AG04449 (cell line): ENCODE measurements at regions not wholly inside any gene's neighbourhood (a gene's known extent, or its start where the extent isn't known, plus 50 kb on each side); places are given as distances from the start of the nearest gene placed in this dataset.

Source experiments
- CTCF ChIA-PET: fragments of 350-600 bp; formaldehyde crosslinking; extraction: SDS; loops from one replicate; lab custom pipeline; 2021; ENCODE audit warnings: antibody characterized with exemption; lab: Yijun Ruan, JAX
- POLR2A ChIA-PET: fragments of 400-600, 350-600 bp; formaldehyde crosslinking; extraction: SDS; loops from one replicate; lab custom pipeline; 2020; ENCODE audit warnings: antibody characterized with exemption, inconsistent platforms; lab: Yijun Ruan, JAX
- DNase-seq: peaks from one replicate; pipeline ENCODE4 v3.0.0-alpha.2; 2010; ENCODE audit warnings: low read depth, low spot score
- H3K4me3 ChIP-seq: 2 replicates; pipeline ENCODE4 v1.5.1; 2011; ENCODE audit warnings: low read depth, mild to moderate bottlenecking, control low read depth, low read length
- TF ChIP-seq, protein P1 (sequence below): IDR thresholded peaks from one replicate; pipeline ENCODE4 v1.5.1; 2011; ENCODE audit warnings: mild to moderate bottlenecking, moderate library complexity, low read length, control low read depth, inconsistent platforms; ENCODE audit not compliant: insufficient read depth; ENCODE audit errors: missing control alignments

DNA sequence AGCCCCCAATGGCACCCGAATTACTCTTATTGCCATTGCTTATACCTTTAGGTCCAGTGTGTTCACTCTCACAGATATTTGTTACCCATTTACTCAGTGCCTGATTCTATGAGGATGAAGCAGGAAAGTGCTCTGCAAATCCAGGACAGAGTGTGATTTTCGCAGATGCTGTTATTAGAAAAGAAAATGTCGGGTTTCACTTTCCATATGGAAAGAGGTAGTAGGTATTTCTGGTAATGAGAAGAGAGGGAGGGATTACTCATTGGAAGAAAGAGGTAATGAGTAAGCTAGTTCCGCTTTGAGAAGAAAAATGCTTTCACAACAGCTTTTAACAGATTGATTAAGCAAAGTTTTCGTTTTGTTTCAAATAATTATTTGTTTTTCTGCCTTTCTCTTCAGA, 336.3 kb upstream of the CFAP20DC start:
- H3K4me3 ChIP-seq = no peak overlapping the region
- CTCF ChIA-PET = no interaction called here
- TF ChIP-seq, protein P1, sequence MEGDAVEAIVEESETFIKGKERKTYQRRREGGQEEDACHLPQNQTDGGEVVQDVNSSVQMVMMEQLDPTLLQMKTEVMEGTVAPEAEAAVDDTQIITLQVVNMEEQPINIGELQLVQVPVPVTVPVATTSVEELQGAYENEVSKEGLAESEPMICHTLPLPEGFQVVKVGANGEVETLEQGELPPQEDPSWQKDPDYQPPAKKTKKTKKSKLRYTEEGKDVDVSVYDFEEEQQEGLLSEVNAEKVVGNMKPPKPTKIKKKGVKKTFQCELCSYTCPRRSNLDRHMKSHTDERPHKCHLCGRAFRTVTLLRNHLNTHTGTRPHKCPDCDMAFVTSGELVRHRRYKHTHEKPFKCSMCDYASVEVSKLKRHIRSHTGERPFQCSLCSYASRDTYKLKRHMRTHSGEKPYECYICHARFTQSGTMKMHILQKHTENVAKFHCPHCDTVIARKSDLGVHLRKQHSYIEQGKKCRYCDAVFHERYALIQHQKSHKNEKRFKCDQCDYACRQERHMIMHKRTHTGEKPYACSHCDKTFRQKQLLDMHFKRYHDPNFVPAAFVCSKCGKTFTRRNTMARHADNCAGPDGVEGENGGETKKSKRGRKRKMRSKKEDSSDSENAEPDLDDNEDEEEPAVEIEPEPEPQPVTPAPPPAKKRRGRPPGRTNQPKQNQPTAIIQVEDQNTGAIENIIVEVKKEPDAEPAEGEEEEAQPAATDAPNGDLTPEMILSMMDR = no peak
- POLR2A ChIA-PET = no interaction called here
- DNase-seq = no peak

GRCh38 chr3:59385547-59385946, 335.7 kb upstream of the CFAP20DC start:
- ChIA-PET POLR2A (no interaction called here), CTCF (no interaction called here)
- DNase-seq = no peak
- H3K4me3 ChIP-seq = no peak overlapping the region
- TF ChIP-seq, protein P1 = no peak

DNA sequence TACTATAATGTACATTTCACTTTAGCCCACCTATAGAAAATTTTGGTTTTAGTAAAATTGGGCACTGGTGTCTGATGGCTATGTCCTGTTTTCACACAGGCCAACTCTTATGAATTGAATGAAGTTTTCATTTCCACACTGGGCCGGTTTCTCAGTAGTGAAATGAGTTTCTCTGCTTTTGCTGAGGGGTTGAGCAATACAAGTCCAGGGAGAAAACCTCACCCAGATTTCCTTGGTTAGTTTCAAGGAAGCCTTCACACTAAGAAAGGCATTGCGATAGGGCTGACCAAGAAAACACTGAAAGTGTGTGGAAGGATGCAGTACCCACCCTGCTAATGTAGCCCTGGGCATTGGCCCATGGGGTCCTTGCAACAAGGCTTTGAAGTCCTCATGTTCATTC, 331.5 kb upstream of the CFAP20DC start:
- POLR2A ChIA-PET = no interaction called here
- no peak overlapping the region for H3K4me3 ChIP-seq
- no peak for DNase-seq
- CTCF ChIA-PET = no interaction called here
- TF ChIP-seq, protein P1 = no peak

DNA sequence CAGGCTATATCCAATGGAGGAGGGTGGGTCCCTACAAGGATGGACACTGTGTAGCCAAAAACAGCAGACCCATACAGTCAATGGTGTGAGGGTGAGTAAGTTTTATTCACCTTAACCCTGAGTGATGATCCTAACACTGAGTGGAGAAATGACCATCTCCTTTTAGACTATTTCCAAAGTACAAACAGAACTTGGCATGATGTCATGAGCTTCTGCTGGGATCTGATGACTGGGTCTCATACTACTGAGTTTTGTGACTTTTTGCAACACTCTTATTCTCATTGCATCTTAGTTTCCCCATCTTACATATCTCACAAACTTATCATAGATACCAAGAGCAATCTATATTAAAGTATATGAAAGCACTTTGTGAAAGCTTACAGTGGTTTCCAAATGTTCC, 330.3 kb upstream of the CFAP20DC start:
- DNase-seq = no peak
- TF ChIP-seq, protein P1 = no peak
- CTCF ChIA-PET = no interaction called here
- no peak overlapping the region for H3K4me3 ChIP-seq
- POLR2A ChIA-PET = no interaction called here

DNA sequence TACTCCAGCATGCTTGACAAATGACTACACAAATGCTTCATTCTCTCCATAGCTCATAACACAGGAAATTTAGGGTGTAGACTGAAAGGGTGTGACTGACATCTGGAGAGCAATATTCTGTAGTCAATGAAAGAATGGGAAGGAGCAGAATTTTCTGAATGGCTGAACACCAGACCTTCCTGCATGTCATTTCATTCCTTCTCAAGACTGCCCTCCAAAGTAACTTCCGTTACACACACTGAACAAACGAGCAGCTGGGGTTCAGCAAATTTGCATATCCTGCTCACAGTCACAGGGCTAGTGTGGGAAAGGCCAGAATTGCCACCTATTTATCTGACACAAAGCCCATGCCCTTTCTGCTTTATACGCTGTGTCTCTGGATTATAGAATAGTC, 325.0 kb upstream of the CFAP20DC start:
- DNase-seq = no peak
- no peak overlapping the region for H3K4me3 ChIP-seq
- ChIA-PET CTCF (no interaction called here), POLR2A (no interaction called here)
- TF ChIP-seq, protein P1 = no peak

- H3K4me3 ChIP-seq = no peak overlapping the region
- no peak for DNase-seq
- TF ChIP-seq, protein P1 = no peak
- POLR2A ChIA-PET = no interaction called here
- CTCF ChIA-PET = no interaction called here
Observed at GRCh38 chr3:59374091-59374817, 324.4 kb upstream of the CFAP20DC start.
